ENCODE measurements at regions not wholly inside any gene's neighbourhood (a gene's known extent, or its start where the extent isn't known, plus 50 kb on each side); places are given as distances from the start of the nearest gene placed in this dataset.

DNA sequence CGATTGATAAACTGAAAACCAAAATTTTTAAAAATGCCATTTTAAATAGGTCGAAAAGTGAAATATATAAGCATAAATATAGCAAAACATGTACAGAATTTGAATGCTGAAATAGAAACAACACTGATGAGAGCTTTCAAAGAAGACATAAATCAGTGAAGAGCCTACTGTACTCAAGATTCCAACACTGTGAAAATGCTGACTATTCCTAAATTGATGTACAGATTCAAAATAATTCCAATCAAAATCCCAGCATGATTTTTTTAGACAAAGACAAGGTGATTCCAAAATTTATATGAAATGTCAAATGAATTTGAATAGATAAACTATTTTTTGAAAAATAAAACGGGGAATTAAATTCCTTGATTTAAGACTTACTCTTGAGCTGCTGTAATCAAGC lies 1010.4 kb downstream of the TBC1D22A start:
- no peak for DNase-seq (ENCODE audit: low read depth in 1 of 2, low spot score in 1 of 2)
- in situ Hi-C loops (cut with HindIII; ENCODE audit: low pct_unique_long_range_greater_than_20kb, low sequenced_read_pairs), result no loop called here
- TF ChIP-seq JUND (IDR thresholded peaks at IDR 0.05; ENCODE audit: low read depth), result no peak

DNA sequence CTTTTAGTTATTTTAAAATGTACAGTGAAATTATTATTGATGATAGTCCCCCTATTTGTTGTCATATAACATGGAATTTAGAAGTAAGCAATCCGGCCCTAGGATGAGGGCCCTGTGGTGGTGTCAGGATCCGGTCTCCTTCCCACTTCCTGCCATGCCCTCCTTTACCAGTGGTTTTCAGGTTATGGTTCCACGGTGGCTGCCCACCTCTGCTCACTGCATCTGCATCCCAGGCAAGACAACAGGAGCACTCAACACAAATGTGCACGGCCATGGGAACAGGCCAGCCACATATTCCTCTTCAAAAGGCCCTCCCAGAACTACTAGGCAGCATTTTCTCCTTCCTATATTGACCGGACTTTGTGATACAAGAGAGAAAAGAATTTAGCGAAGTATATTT lies 1007.2 kb downstream of the TBC1D22A start:
- no peak for DNase-seq (ENCODE audit: low read depth in 1 of 2, low spot score in 1 of 2)
- no peak for TF ChIP-seq JUND (IDR thresholded peaks at IDR 0.05; ENCODE audit: low read depth)
- in situ Hi-C loops (cut with HindIII; ENCODE audit: low pct_unique_long_range_greater_than_20kb, low sequenced_read_pairs), result no loop called here

DNA sequence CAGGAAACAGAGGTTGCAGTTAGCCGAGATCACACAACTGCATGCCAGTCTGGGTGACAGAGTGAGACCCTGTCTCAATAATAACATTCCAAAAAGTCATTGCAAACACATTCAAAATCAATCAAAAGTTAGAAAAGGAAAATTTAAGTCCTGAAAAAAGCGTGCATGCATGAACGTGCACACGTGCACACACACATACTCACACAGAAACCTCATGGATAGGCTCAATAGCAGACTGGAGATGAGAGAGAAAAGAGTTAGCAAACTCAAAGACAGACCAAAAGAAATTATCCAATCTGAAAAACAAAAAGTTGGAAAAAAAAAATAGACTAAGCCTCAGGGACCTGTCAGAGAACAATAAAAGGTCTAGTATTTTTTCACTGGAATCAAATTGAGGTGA lies 1005.6 kb downstream of the TBC1D22A start:
- no peak for DNase-seq (ENCODE audit: low read depth in 1 of 2, low spot score in 1 of 2)
- in situ Hi-C loops (cut with HindIII; ENCODE audit: low pct_unique_long_range_greater_than_20kb, low sequenced_read_pairs), result no loop called here
- TF ChIP-seq JUND (IDR thresholded peaks at IDR 0.05; ENCODE audit: low read depth), result no peak

DNA sequence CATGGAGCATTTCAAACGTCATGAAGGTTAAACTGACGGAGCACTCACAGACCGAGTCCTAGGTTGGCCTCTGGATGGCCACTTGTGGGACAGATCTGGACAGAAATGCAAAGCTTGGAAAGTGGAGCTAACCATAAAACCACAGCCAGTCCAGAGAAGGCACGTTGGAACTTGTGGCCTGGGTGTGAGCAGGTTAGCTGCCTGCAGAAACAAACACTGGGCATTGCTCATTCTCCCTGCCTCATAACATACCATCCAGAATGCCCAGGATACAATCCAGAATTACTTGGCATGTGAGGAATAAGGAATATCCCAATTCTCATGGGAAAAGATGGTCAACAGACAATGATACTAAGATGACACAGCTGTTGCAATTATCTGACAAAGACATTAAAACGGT lies 1005.0 kb downstream of the TBC1D22A start:
- no peak for DNase-seq (ENCODE audit: low read depth in 1 of 2, low spot score in 1 of 2)
- TF ChIP-seq JUND (IDR thresholded peaks at IDR 0.05; ENCODE audit: low read depth), result no peak
- in situ Hi-C loops (cut with HindIII; ENCODE audit: low pct_unique_long_range_greater_than_20kb, low sequenced_read_pairs), result no loop called here

DNA sequence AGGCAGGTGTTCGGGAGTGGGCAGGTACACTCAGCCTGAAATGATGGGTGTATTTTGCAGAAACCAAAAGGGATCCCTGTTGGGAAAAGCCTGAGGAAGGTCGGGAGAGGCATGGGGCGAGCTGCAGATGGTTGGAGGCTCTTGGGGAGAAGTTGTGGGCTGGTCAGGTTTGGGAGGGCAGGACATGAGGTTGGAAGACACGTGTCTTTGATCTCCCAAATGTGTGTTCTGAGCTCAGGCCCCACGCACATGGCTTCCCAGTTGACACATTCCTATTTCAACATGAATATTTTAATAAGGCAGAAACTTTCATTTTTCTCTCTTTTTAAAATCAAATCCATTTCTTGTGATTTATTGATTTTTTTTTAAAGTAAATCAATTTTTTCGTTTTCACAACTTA lies 1003.3 kb downstream of the TBC1D22A start:
- TF ChIP-seq JUND (IDR thresholded peaks at IDR 0.05; ENCODE audit: low read depth), result no peak
- in situ Hi-C loops (cut with HindIII; ENCODE audit: low pct_unique_long_range_greater_than_20kb, low sequenced_read_pairs), result no loop called here
- no peak for DNase-seq (ENCODE audit: low read depth in 1 of 2, low spot score in 1 of 2)

DNA sequence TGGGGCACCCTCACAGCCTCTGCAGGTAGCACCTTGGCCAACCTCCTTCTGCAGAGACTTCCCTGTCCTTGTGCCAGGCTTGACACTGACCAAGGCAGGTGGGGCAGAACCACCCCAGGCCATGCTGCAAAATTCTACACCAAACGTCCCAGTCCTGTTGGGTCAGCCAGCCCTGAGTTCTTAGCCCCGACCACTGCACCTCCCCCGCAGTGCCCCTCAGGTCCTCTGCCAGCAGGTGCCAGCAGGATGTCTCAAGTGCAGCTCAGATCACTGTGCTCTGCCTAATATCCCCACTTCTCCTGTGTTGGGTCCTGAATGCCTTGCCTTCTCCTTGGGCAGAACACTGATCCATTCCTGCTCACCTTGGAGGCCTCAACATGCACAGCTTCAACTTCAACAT lies 999.7 kb downstream of the TBC1D22A start:
- in situ Hi-C loops (cut with HindIII; ENCODE audit: low pct_unique_long_range_greater_than_20kb, low sequenced_read_pairs), result no loop called here
- DNase-seq (ENCODE audit: low read depth in 1 of 2, low spot score in 1 of 2), result no peak
- TF ChIP-seq JUND (IDR thresholded peaks at IDR 0.05; ENCODE audit: low read depth), result no peak

DNA sequence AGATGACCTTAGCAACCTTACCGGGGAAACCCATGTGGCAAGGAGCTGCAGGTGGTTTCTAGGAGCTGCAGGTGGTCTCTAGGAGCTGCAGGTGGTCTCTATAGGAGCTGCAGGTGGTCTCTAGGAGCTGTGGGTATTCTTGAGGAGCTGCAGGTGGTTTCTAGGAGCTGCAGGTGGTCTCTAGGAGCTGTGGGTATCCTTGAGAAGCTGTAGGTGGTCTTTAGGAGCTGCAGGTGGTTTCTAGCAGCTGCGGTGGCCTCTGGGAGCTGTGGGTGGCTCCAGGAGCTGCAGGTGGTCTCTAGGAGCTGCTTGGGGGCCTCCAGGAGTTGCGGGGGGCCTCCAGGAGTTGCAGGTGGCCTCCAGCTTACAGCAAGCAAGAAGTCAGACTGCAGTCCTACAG lies 997.5 kb downstream of the TBC1D22A start:
- no peak for DNase-seq (ENCODE audit: low read depth in 1 of 2, low spot score in 1 of 2)
- no peak for TF ChIP-seq JUND (IDR thresholded peaks at IDR 0.05; ENCODE audit: low read depth)
- in situ Hi-C loops (cut with HindIII; ENCODE audit: low pct_unique_long_range_greater_than_20kb, low sequenced_read_pairs), result no loop called here

DNA sequence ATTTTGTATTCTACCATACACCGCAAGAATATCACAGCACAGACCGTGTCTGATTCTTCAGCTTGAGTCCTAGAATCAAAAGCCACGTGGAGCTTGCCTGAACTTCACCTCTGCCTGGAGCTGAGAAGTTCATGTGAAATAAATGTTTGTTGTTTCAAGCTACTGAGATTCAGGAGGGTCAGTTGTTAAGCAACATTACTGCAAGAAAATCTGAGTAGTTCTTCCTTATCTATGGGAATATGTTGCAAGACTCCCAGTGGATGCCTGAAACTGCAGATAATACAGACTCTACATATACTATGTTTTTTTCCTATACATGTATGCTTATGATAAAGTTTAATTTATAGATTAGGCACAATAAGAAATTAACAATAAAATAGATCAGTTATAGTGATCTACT lies 995.3 kb downstream of the TBC1D22A start:
- no peak for TF ChIP-seq JUND (IDR thresholded peaks at IDR 0.05; ENCODE audit: low read depth)
- in situ Hi-C loops (cut with HindIII; ENCODE audit: low pct_unique_long_range_greater_than_20kb, low sequenced_read_pairs), result no loop called here
- DNase-seq (ENCODE audit: low read depth in 1 of 2, low spot score in 1 of 2), result no peak

DNA sequence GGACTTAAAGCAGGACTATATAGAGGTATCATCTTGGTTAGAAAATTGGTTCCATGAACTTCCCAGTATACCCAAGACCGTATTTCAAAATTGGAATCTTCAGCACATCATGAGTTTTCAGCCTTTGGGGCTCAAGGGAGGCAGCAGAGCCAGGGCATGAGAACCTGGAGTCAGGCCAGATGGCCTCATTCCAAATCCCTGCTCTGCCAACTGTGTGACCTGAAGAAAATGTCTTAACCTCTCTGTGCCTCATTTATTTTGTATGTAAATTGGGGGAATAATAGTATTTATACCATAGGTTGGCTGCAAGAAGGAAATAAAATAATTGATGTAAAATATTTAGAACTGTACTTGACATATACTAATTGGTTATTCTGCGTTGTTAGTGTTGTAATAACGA lies 987.6 kb downstream of the TBC1D22A start:
- in situ Hi-C loops (cut with HindIII; ENCODE audit: low pct_unique_long_range_greater_than_20kb, low sequenced_read_pairs), result no loop called here
- TF ChIP-seq JUND (IDR thresholded peaks at IDR 0.05; ENCODE audit: low read depth), result no peak
- no peak for DNase-seq (ENCODE audit: low read depth in 1 of 2, low spot score in 1 of 2)

DNA sequence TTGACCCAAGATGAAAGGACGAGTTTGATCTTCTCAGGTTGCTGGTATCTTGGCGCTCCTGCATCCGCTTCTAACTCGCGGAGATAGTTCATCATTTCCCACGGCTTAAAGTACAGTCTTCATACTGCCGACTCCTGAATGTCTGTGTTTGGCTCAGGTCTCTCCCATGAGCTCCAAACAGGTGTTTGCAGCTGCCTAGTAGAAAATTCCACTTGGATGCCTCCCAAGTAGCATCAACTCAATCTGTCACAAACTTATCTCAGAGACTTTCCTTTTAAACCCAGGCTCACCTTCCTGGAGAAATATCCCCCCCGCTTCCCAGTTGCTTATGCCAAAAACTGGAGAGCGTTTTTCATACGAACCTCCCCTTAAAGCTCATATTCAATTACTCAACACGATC lies 986.5 kb downstream of the TBC1D22A start:
- no peak for TF ChIP-seq JUND (IDR thresholded peaks at IDR 0.05; ENCODE audit: low read depth)
- no peak for DNase-seq (ENCODE audit: low read depth in 1 of 2, low spot score in 1 of 2)
- in situ Hi-C loops (cut with HindIII; ENCODE audit: low pct_unique_long_range_greater_than_20kb, low sequenced_read_pairs), result no loop called here

DNA sequence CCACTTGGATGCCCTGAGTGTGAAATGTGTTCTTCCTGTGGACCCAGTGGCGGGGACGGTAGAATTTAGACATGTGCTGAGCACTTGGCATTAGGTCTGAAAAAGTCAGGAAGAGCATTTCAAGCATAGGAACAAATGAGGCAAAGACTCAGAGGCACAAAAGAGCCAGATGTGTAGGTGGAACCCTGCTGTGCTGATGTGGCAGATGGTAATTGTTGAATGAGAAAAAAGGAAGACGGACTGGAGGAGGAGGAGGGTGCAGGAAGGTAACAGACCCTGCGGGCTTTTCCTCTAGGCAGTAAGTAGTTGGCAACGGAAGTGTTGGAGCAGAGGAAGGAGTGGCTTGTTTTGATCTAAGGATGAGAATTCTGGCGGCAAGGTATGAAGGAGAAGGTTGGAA lies 985.8 kb downstream of the TBC1D22A start:
- DNase-seq (ENCODE audit: low read depth in 1 of 2, low spot score in 1 of 2), result no peak

DNA sequence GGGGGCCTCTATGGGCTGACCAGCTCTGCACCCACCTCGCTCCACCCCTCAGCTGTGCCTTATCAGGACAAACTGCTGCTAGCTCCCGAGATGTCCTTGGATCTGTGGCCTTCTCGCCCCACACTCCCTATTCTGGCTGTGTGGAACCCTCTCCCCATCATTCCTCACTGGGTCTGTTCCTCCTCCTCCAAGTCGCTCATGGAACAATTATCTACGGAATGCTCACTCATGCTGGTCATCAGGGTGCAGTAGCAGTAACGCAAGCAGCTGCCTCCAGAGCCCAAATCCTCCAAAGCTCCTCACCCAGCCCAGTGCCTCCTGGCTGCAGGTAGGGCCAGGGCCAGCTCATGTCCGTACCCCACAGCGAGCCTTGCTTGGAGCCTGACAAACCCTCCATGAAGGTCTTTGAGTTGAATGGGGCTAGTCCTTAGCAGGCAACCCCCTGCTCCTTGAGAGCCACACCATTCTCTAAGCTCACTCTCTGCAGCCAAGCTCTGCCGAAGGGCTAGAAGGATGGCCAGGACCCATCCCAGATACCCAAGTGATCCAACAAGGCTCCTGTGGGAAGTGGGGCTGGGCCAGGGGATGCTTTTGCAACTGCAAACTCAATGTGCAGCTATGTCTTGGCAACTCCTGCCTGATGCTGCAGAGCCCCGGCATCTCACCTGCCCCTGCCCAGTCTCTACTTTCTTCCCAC lies 977.8 kb downstream of the TBC1D22A start:
- no peak for DNase-seq (ENCODE audit: low read depth in 1 of 2, low spot score in 1 of 2)
- TF ChIP-seq JUND (IDR thresholded peaks at IDR 0.05; ENCODE audit: low read depth), result no peak
- in situ Hi-C loops (cut with HindIII; ENCODE audit: low pct_unique_long_range_greater_than_20kb, low sequenced_read_pairs), result no loop called here

More for the DNA sequence above, 985.8 kb downstream of the TBC1D22A start:
- no peak for TF ChIP-seq JUND (IDR thresholded peaks at IDR 0.05; ENCODE audit: low read depth)
- in situ Hi-C loops (cut with HindIII; ENCODE audit: low pct_unique_long_range_greater_than_20kb, low sequenced_read_pairs), result no loop called here

DNA sequence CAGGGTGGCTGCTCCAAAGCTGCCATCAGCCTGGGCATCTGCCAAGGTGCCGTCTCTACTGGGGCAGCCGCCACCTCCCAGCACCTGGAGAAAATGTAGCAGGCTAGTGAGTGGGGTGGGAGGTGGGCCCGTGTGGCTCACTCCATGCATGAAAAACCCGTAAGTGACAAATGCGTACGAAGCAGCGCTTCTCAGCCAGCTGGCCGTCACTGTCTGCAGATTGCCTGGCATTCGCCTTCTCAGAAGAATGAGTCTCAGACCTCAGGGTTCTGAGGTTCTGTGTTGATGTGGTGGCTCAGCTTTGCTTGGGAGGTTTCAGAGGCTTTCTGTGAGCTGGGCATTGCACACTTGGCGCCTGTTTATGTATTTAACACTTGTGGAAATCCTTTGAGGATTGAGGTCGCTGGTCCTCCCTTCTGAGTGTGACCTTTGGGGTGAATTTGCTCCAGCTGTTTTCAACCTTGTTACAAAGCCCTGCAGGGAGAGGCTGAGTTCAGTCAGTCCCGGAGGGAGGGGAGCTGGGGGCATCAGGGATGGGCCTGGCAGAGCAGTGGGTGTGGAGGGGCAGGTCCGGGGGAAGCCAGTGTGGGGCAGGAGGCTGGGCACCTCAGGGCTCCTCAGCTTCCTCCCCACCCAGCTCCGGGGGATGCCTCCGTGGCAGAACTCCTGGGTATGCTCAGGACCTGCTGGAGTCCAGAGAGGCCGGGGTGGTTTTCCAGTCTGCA lies 977.0 kb downstream of the TBC1D22A start:
- in situ Hi-C loops (cut with HindIII; ENCODE audit: low pct_unique_long_range_greater_than_20kb, low sequenced_read_pairs), result no loop called here
- DNase-seq (ENCODE audit: low read depth in 1 of 2, low spot score in 1 of 2), result no peak
- no peak for TF ChIP-seq JUND (IDR thresholded peaks at IDR 0.05; ENCODE audit: low read depth)
